WTC11 (cell line): ENCODE measurements at regions not wholly inside any gene's neighbourhood (a gene's known extent, or its start where the extent isn't known, plus 50 kb on each side); places are given as distances from the start of the nearest gene placed in this dataset.

ENCODE experiments used
- ATAC-seq: fragments of 200-7000 bp; cut with Tn5 transposase; 2 replicates; pipeline ENCODE4 v1.10.0; 2021; ENCODE audit warnings: mild to moderate bottlenecking, moderate library complexity
- CTCF ChIA-PET: fragments of 300-600 bp; sonication (Branson Sonifier 250); formaldehyde crosslinking; loops from one replicate; lab custom pipeline; 2021; ENCODE audit warnings: antibody characterized with exemption; lab: Charles Lee
- POLR2A ChIA-PET: fragments of 350-600 bp; sonication (Branson Sonifier 250); formaldehyde crosslinking; loops from one replicate; lab custom pipeline; 2021; ENCODE audit warnings: antibody characterized with exemption; lab: Charles Lee
- DNase-seq: peaks from one replicate; pipeline ENCODE4 v3.0.0; 2021; ENCODE audit warnings: low spot score
- H3K27ac Mint-ChIP-seq: 2 replicates; pipeline ENCODE4 v1.8.0; 2021; ENCODE audit warnings: mixed read lengths
- H3K27me3 Mint-ChIP-seq: 2 replicates; pipeline ENCODE4 v1.8.0; 2021; ENCODE audit warnings: low read depth, mild to moderate bottlenecking, moderate library complexity, mixed read lengths
- H3K36me3 Mint-ChIP-seq: 2 replicates; pipeline ENCODE4 v1.8.0; 2021; ENCODE audit warnings: mixed read lengths
- H3K4me1 Mint-ChIP-seq: 2 replicates; pipeline ENCODE4 v1.8.0; 2022; ENCODE audit warnings: mixed read lengths
- H3K4me3 Mint-ChIP-seq: 2 replicates; pipeline ENCODE4 v1.8.0; 2021; ENCODE audit warnings: mild to moderate bottlenecking, moderate library complexity, mixed read lengths
- H3K9me3 Mint-ChIP-seq: 2 replicates; pipeline ENCODE4 v1.8.0; 2021; ENCODE audit warnings: mixed read lengths
- ATF6 ChIP-seq: sonication (generic); formaldehyde crosslinking; IDR thresholded peaks from 2 replicates; pipeline ENCODE4 v1.8.1; 2023; ENCODE audit warnings: mild to moderate bottlenecking, missing genetic modification reagents
- ELF4 ChIP-seq: sonication (generic); formaldehyde crosslinking; IDR thresholded peaks from 2 replicates; pipeline ENCODE4 v1.8.1; 2022; ENCODE audit warnings: low read depth, mild to moderate bottlenecking, moderate library complexity, missing genetic modification reagents
- ETV6 ChIP-seq: sonication (generic); formaldehyde crosslinking; IDR thresholded peaks from 2 replicates; pipeline ENCODE4 v1.8.1; 2022; ENCODE audit warnings: mild to moderate bottlenecking, missing genetic modification reagents
- FOXP4 ChIP-seq: sonication (generic); formaldehyde crosslinking; IDR thresholded peaks from 2 replicates; pipeline ENCODE4 v1.8.0; 2022; ENCODE audit warnings: mild to moderate bottlenecking, missing genetic modification reagents
- GABPB1 ChIP-seq: sonication (generic); formaldehyde crosslinking; IDR thresholded peaks from 2 replicates; pipeline ENCODE4 v1.8.1; 2023; ENCODE audit warnings: mild to moderate bottlenecking, missing genetic modification reagents
- KAT7 ChIP-seq: sonication (generic); formaldehyde crosslinking; IDR thresholded peaks from 2 replicates; pipeline ENCODE4 v1.8.1; 2023; ENCODE audit warnings: missing genetic modification reagents, mild to moderate bottlenecking, borderline replicate concordance
- MLX ChIP-seq: sonication (generic); formaldehyde crosslinking; IDR thresholded peaks from 2 replicates; pipeline ENCODE4 v1.8.1; 2023; ENCODE audit warnings: mild to moderate bottlenecking, missing genetic modification reagents, moderate library complexity
- RELA ChIP-seq: sonication (generic); formaldehyde crosslinking; IDR thresholded peaks from 2 replicates; pipeline ENCODE4 v1.8.1; 2022; ENCODE audit warnings: missing genetic modification reagents, mild to moderate bottlenecking, borderline replicate concordance
- SMAD3 ChIP-seq: sonication (generic); formaldehyde crosslinking; IDR thresholded peaks from 2 replicates; pipeline ENCODE4 v1.8.0; 2022; ENCODE audit warnings: missing genetic modification reagents, mild to moderate bottlenecking, borderline replicate concordance
- TEAD4 ChIP-seq: sonication (generic); formaldehyde crosslinking; IDR thresholded peaks from 2 replicates; pipeline ENCODE4 v1.8.0; 2022; ENCODE audit warnings: mild to moderate bottlenecking, missing genetic modification reagents
- ZNF281 ChIP-seq: sonication (generic); formaldehyde crosslinking; IDR thresholded peaks from 2 replicates; pipeline ENCODE4 v1.8.0; 2023; ENCODE audit warnings: mild to moderate bottlenecking, missing genetic modification reagents
- TF ChIP-seq, protein P1 (sequence below): fragments of 200-600 bp; IDR thresholded peaks from 2 replicates; pipeline ENCODE4 v1.8.0; 2022; ENCODE audit warnings: antibody characterized with exemption
- TF ChIP-seq, protein P2 (sequence below): sonication (generic); formaldehyde crosslinking; IDR thresholded peaks from 2 replicates; pipeline ENCODE4 v1.8.1; 2023; ENCODE audit warnings: mild to moderate bottlenecking, missing genetic modification reagents, moderate library complexity

GRCh38 chr1:80925130-80925805 is 875.5 kb upstream of the ADGRL2 start (continued):
- TF ChIP-seq ZNF281 (CRISPR knock-in tag) (no peak), TEAD4 (CRISPR knock-in tag) (no peak), SMAD3 (CRISPR knock-in tag) (no peak)
- TF ChIP-seq, protein P1, sequence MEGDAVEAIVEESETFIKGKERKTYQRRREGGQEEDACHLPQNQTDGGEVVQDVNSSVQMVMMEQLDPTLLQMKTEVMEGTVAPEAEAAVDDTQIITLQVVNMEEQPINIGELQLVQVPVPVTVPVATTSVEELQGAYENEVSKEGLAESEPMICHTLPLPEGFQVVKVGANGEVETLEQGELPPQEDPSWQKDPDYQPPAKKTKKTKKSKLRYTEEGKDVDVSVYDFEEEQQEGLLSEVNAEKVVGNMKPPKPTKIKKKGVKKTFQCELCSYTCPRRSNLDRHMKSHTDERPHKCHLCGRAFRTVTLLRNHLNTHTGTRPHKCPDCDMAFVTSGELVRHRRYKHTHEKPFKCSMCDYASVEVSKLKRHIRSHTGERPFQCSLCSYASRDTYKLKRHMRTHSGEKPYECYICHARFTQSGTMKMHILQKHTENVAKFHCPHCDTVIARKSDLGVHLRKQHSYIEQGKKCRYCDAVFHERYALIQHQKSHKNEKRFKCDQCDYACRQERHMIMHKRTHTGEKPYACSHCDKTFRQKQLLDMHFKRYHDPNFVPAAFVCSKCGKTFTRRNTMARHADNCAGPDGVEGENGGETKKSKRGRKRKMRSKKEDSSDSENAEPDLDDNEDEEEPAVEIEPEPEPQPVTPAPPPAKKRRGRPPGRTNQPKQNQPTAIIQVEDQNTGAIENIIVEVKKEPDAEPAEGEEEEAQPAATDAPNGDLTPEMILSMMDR = no peak

- TF ChIP-seq GABPB1 (CRISPR knock-in tag) (no peak), FOXP4 (CRISPR knock-in tag) (no peak), MLX (CRISPR knock-in tag) (no peak), ATF6 (CRISPR knock-in tag) (no peak), SMAD3 (CRISPR knock-in tag) (no peak), ETV6 (CRISPR knock-in tag) (no peak), KAT7 (no peak), ELF4 (CRISPR knock-in tag) (no peak), RELA (CRISPR knock-in tag) (no peak)
- TF ChIP-seq, protein P2, sequence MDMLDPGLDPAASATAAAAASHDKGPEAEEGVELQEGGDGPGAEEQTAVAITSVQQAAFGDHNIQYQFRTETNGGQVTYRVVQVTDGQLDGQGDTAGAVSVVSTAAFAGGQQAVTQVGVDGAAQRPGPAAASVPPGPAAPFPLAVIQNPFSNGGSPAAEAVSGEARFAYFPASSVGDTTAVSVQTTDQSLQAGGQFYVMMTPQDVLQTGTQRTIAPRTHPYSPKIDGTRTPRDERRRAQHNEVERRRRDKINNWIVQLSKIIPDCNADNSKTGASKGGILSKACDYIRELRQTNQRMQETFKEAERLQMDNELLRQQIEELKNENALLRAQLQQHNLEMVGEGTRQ = no peak
- TF ChIP-seq, all 79 proteins: peak for 0
- H3K27me3 Mint-ChIP-seq = no peaks in the 10 kb centered on the region
- no peak for DNase-seq
- no peaks in the 10 kb centered on the region for H3K36me3 Mint-ChIP-seq
- ChIA-PET POLR2A (no interaction called here), CTCF (no interaction called here)
- 0 out of 2 replicates have a peak, but pooled peaks cover 7% of the 10 kb centered on the region for H3K9me3 Mint-ChIP-seq
- no peak overlapping the region for H3K4me3 Mint-ChIP-seq
- no peak for ATAC-seq
- H3K27ac Mint-ChIP-seq = no peak overlapping the region
- H3K4me1 Mint-ChIP-seq = no peaks in the 10 kb centered on the region
Measured at GRCh38 chr1:80924290-80924689, 876.4 kb upstream of the ADGRL2 start.
